SK-N-SH (cell line): ENCODE measurements at regions not wholly inside any gene's neighbourhood (a gene's known extent, or its start where the extent isn't known, plus 50 kb on each side); places are given as distances from the start of the nearest gene placed in this dataset.

Experiments used
- CTCF ChIA-PET: fragments of 300-600, 350-600 bp; formaldehyde crosslinking; extraction: SDS; loops from one replicate; lab custom pipeline; 2021; lab: Yijun Ruan, JAX
- POLR2A ChIA-PET: fragments of 350-600 bp; sonication (Branson Sonifier 250); formaldehyde crosslinking; extraction: SDS; loops from one replicate; lab custom pipeline; 2020; ENCODE audit warnings: antibody characterized with exemption, inconsistent platforms; lab: Yijun Ruan, JAX
- DNase-seq: peaks from one replicate; pipeline ENCODE4 v3.0.0; 2012
- H2AFZ ChIP-seq: fragments of 200-600 bp; sonication (generic); 2 replicates; pipeline ENCODE4 v1.8.1; 2016; ENCODE audit warnings: antibody characterized with exemption, mild to moderate bottlenecking, low read depth
- H3F3A ChIP-seq: fragments of 200-600 bp; sonication (generic); replicated peaks from 2 replicates; pipeline ENCODE3; 2016; ENCODE audit warnings: antibody characterized with exemption, mild to moderate bottlenecking; ENCODE audit not compliant: insufficient read depth
- H3K27ac ChIP-seq, 2 experiments: fragments of 200-500 bp in 1 of 2; fragments of 200-600 bp in 1 of 2; sonication (Bioruptor generic) in 1 of 2; sonication (generic), shearing (Covaris generic) in 1 of 2; 2 replicates each; pipeline versions ENCODE4 v1.5.1 to v1.6.1; 2014 to 2016; ENCODE audit warnings: low read depth in 2 of 2, inconsistent platforms in 1 of 2, low read length in 1 of 2, mild to moderate bottlenecking in 1 of 2, mixed read lengths in 1 of 2
- H3K27me3 ChIP-seq: fragments of 200-600 bp; sonication (generic), shearing (Covaris generic); 2 replicates; pipeline ENCODE4 v1.6.1; 2016; ENCODE audit warnings: mixed run types; ENCODE audit not compliant: insufficient read depth
- H3K36me3 ChIP-seq, 2 experiments: fragments of 200-500 bp in 1 of 2; fragments of 200-600 bp in 1 of 2; sonication (Bioruptor generic) in 1 of 2; sonication (generic) in 1 of 2; replicated peaks in 1 of 2; 2 replicates each; pipeline versions ENCODE3 to v1.5.1; 2014 to 2016; ENCODE audit warnings: low read length in 1 of 2, mild to moderate bottlenecking in 1 of 2; ENCODE audit not compliant: insufficient read depth in 2 of 2, control insufficient read depth in 1 of 2
- H3K4me1 ChIP-seq, 2 experiments: fragments of 200-500 bp in 1 of 2; fragments of 200-600 bp in 1 of 2; sonication (Bioruptor generic) in 1 of 2; sonication (generic), shearing (Covaris generic) in 1 of 2; 2 replicates each; pipeline versions ENCODE4 v1.5.1 to v1.6.1; 2014 to 2016; ENCODE audit warnings: low read depth in 1 of 2, low read length in 1 of 2, mixed run types in 1 of 2; ENCODE audit not compliant: insufficient read depth in 2 of 2, control insufficient read depth in 1 of 2
- H3K4me2 ChIP-seq: fragments of 200-600 bp; sonication (generic), shearing (Covaris generic); 2 replicates; pipeline ENCODE4 v1.6.1; 2017; ENCODE audit warnings: mixed run types
- H3K4me3 ChIP-seq, 2 experiments: fragments of 200-500 bp in 1 of 2; fragments of 200-600 bp in 1 of 2; sonication (Bioruptor generic) in 1 of 2; sonication (generic), shearing (Covaris generic) in 1 of 2; 2 replicates each; pipeline versions ENCODE4 v1.5.1 to v1.8.1; 2014 to 2016; ENCODE audit warnings: low read depth in 2 of 2, inconsistent platforms in 1 of 2, low read length in 1 of 2, mild to moderate bottlenecking in 1 of 2, mixed read lengths in 1 of 2, moderate library complexity in 1 of 2
- H3K79me2 ChIP-seq: fragments of 200-600 bp; sonication (generic); 2 replicates; pipeline ENCODE4 v1.8.1; 2017; ENCODE audit warnings: mild to moderate bottlenecking; ENCODE audit not compliant: insufficient read depth
- H3K9ac ChIP-seq: fragments of 200-600 bp; sonication (generic); 2 replicates; pipeline ENCODE4 v1.6.1; 2017; ENCODE audit warnings: mixed run types
- H3K9me2 ChIP-seq: fragments of 200-600 bp; sonication (generic); 2 replicates; pipeline ENCODE4 v1.6.1; 2017; ENCODE audit warnings: mixed run types
- H3K9me3 ChIP-seq: fragments of 200-600 bp; sonication (generic); 2 replicates; pipeline ENCODE4 v1.6.1; 2017; ENCODE audit warnings: mixed run types, mild to moderate bottlenecking, moderate library complexity
- H4K20me1 ChIP-seq: fragments of 200-600 bp; sonication (generic); 2 replicates; pipeline ENCODE4 v1.6.1; 2017; ENCODE audit warnings: mild to moderate bottlenecking, mixed run types; ENCODE audit not compliant: insufficient read depth
- EZH2phosphoT487 ChIP-seq: fragments of 200-600 bp; sonication (generic); IDR thresholded peaks from 2 replicates; pipeline ENCODE4 v1.6.1; 2017; ENCODE audit warnings: low read depth, mixed run types, mild to moderate bottlenecking, antibody characterized with exemption, moderate library complexity, borderline replicate concordance
- FOXJ3 ChIP-seq: sonication (generic); formaldehyde crosslinking; IDR thresholded peaks from 2 replicates; pipeline ENCODE4 v1.5.1; 2020; ENCODE audit warnings: mild to moderate bottlenecking, missing genetic modification reagents
- GATA2 ChIP-seq: sonication (generic); formaldehyde crosslinking; IDR thresholded peaks from 2 replicates; pipeline ENCODE4 v1.5.0; 2020; ENCODE audit warnings: mild to moderate bottlenecking, missing genetic modification reagents
- IRF3 ChIP-seq: fragments of 150-350 bp; IDR thresholded peaks from 2 replicates; pipeline ENCODE4 v1.6.1; 2016; ENCODE audit warnings: mild to moderate bottlenecking, low read depth, low read length
- MAX ChIP-seq: IDR thresholded peaks from 2 replicates; pipeline ENCODE4 v1.4.0; 2012; ENCODE audit warnings: low read depth
- MEF2A ChIP-seq: IDR thresholded peaks from 2 replicates; pipeline ENCODE4 v1.4.0; 2012; ENCODE audit warnings: low read depth, borderline replicate concordance
- PBX3 ChIP-seq: IDR thresholded peaks from 2 replicates; pipeline ENCODE4; 2012
- POLR2AphosphoS5 ChIP-seq: IDR thresholded peaks from 2 replicates; pipeline ENCODE4 v1.6.1; 2012; ENCODE audit warnings: low read depth, low read length
- RCOR1 ChIP-seq: fragments of 150-350 bp; IDR thresholded peaks from 2 replicates; pipeline ENCODE4 v1.6.1; 2017; ENCODE audit warnings: antibody characterized with exemption, low read length
- RFX5 ChIP-seq: IDR thresholded peaks from 2 replicates; pipeline ENCODE4 v1.6.1; 2012; ENCODE audit warnings: mild to moderate bottlenecking, improper control_type of control experiment, low read length
- RXRA ChIP-seq: IDR thresholded peaks from 2 replicates; pipeline ENCODE4 v1.4.0; 2012; ENCODE audit warnings: low read depth, mild to moderate bottlenecking, borderline replicate concordance
- SIN3A ChIP-seq: IDR thresholded peaks from 2 replicates; pipeline ENCODE4 v1.6.1; 2012; ENCODE audit warnings: low read depth, mild to moderate bottlenecking, low read length, moderate library complexity, borderline replicate concordance
- TAF1 ChIP-seq: IDR thresholded peaks from 2 replicates; pipeline ENCODE4 v1.6.1; 2012; ENCODE audit warnings: low read depth, mild to moderate bottlenecking, low read length, moderate library complexity, borderline replicate concordance
- TCF12 ChIP-seq: IDR thresholded peaks from 2 replicates; pipeline ENCODE4 v1.4.0; 2012
- TEAD4 ChIP-seq: IDR thresholded peaks from 2 replicates; pipeline ENCODE4 v1.4.0; 2012; ENCODE audit warnings: mild to moderate bottlenecking, borderline replicate concordance; ENCODE audit not compliant: insufficient read depth
- USF1 ChIP-seq: IDR thresholded peaks from 2 replicates; pipeline ENCODE4 v1.4.0; 2012; ENCODE audit warnings: low read depth, borderline replicate concordance
- WGBS: methylation state at CpG from one replicate; pipeline ENCODE4 v1.1.6; 2017; ENCODE audit warnings: low lambda C conversion rate; 5-methylcytosine and 5-hydroxymethylcytosine counted together

GRCh38 chr18:56224669-56225561, 413.5 kb downstream of the TXNL1 start:
- Histone ChIP-seq H3K4me3 (no peak overlapping the region), H3K9ac (no peak overlapping the region), H3K27me3 (no peaks in the 10 kb centered on the region), H3K9me3 (no peaks in the 10 kb centered on the region), H2AFZ (no peak overlapping the region), H3K9me2 (no peaks in the 10 kb centered on the region), H3K4me2 (no peak overlapping the region), H3K4me1 (no peaks in the 10 kb centered on the region), H4K20me1 (no peaks in the 10 kb centered on the region), H3K27ac (no peak overlapping the region), H3K36me3 (no peaks in the 10 kb centered on the region), H3F3A (no peaks in the 10 kb centered on the region), H3K79me2 (no peaks in the 10 kb centered on the region)
- ChIA-PET POLR2A (no interaction called here), CTCF (interaction anchor here (1.0 to 1.3 kb wide), 3 partner anchors 12 to 990 kb away, joined by 3 read pairs; no protein-coding TSS in a partner anchor)
- no peak for TF ChIP-seq SIN3A
- TF ChIP-seq RCOR1 = no peak
- no peak for TF ChIP-seq FOXJ3 (CRISPR knock-in tag)
- no peak for TF ChIP-seq EZH2phosphoT487
- no peak for TF ChIP-seq MEF2A
- TF ChIP-seq GATA2 (CRISPR knock-in tag) = no peak
- no peak for TF ChIP-seq MAX
- TF ChIP-seq IRF3 = no peak
- TF ChIP-seq RFX5 = no peak
- no peak for TF ChIP-seq TAF1
- TF ChIP-seq RXRA = no peak
- TF ChIP-seq TCF12 = no peak
- no peak for DNase-seq
- WGBS = 65% methylated on average over 6 of the region's 8 CpGs

GRCh38 chr18:56221195-56222065, 417.0 kb downstream of the TXNL1 start:
- H3K4me2 ChIP-seq = no peak overlapping the region
- H3K4me1 ChIP-seq = no peaks in the 10 kb centered on the region
- H3K9me3 ChIP-seq = no peaks in the 10 kb centered on the region
- 63% methylated on average over 5 of the region's 5 CpGs for WGBS
- H3K9ac ChIP-seq = no peak overlapping the region
- H3K79me2 ChIP-seq = no peaks in the 10 kb centered on the region
- H3K27ac ChIP-seq = no peak overlapping the region
- no peaks in the 10 kb centered on the region for H3K9me2 ChIP-seq
- no peak overlapping the region for H3K4me3 ChIP-seq
- no peaks in the 10 kb centered on the region for H4K20me1 ChIP-seq
- DNase-seq = no peak
- H3F3A ChIP-seq = no peaks in the 10 kb centered on the region
- TF ChIP-seq TEAD4 = no peak
- no peak for TF ChIP-seq POLR2AphosphoS5
- TF ChIP-seq PBX3 = no peak
- TF ChIP-seq USF1 = no peak
- TF ChIP-seq MEF2A = no peak
- TF ChIP-seq IRF3 = no peak
- H3K27me3 ChIP-seq = no peaks in the 10 kb centered on the region
- ChIA-PET CTCF (no interaction called here), POLR2A (no interaction called here)
- no peak overlapping the region for H2AFZ ChIP-seq
- no peaks in the 10 kb centered on the region for H3K36me3 ChIP-seq
